Stimulated activated CD8-positive, alpha-beta memory T cell treated with anti-CD3 and anti-CD28 coated beads, Interleukin-12 subunit alpha, Interleukin-12 subunit beta, amount 100 ng/mL, for 4 hours (primary cell): ENCODE measurements at regions not wholly inside any gene's neighbourhood (a gene's known extent, or its start where the extent isn't known, plus 50 kb on each side); places are given as distances from the start of the nearest gene placed in this dataset.

ENCODE experiments used
- DNase-seq: peaks from one replicate; pipeline ENCODE4 v3.0.0-alpha.2; 2020; ENCODE audit warnings: low read depth

- DNase-seq = no peak
Measured at GRCh38 chr10:44300666-44301649, 83.9 kb downstream of the CXCL12 start.

DNA sequence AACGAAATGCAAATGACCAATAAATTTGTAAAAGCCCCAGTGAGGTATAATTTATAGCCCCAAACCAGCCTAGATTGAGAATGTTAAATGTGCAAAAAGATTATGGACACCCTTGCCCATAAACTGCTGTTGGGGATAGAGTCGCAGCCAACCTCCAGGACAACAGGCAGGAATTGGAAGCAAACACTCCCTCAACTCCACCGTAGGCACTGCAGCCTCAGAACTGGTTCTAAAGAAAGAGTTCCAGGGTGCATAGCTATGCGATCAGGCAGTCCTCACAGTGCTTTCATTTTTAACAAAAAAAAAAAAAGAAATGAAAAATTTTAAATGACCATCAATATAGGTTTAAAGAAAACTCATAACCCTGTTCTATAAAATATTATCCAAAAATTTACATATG is 86.2 kb downstream of the CXCL12 start:
- DNase-seq = no peak

GRCh38 chr10:44297963-44298362 is 86.9 kb downstream of the CXCL12 start:
- no peak for DNase-seq

GRCh38 chr10:44295644-44296241 is 89.2 kb downstream of the CXCL12 start:
- DNase-seq = no peak

DNA sequence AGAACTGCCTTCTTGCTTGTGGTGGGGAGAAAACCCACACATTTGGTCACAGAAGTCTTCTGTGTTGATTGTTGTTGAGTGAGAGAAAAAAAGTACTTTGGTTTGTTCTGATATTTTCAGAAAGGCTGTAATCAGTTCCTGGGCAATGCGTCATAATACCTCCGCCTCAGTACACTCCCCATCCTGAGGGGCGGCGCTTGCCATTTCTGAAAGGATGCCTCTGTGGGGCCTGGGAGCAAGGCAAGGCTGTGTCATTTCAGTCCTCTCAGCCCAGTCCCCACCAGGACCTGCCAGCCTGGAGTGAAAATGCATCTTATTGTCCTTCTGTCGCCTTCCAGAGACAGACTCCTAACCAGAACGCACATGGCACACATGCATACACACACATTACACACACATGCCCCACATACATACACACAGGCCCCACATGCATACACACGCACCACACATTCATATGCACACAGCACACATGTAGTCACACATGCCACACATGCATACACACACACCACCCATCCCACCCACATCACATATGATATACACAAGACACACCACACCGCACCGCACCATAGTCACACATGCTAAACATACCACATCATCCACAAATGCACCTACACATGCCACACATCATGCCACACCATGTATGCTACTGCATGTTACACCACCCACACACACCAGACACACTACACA is 90.0 kb downstream of the CXCL12 start:
- no peak for DNase-seq

DNA sequence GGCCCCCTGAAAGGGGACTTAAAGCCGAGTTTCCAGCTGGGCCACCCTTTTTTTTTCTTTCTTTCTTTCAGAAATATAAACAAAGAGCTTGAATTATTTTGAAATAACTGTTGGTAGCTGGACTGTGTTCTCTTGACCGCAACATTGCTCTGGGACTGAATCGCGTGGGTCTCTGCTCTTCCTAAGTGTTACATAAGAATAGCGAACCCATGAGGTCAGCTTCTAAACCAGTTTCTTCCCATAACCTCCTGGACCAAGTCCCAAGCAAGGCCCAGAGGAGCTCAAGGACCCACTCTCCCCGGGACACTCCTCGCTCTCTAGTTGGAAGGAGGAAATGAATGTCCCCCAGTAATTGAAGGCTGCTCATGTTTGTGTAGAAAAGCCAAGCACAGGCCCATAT is 91.1 kb downstream of the CXCL12 start:
- DNase-seq = no peak

- DNase-seq = no peak
Measured at GRCh38 chr10:44293306-44293778, 91.6 kb downstream of the CXCL12 start.

GRCh38 chr10:44292390-44293002 is 92.4 kb downstream of the CXCL12 start:
- no peak for DNase-seq

DNA sequence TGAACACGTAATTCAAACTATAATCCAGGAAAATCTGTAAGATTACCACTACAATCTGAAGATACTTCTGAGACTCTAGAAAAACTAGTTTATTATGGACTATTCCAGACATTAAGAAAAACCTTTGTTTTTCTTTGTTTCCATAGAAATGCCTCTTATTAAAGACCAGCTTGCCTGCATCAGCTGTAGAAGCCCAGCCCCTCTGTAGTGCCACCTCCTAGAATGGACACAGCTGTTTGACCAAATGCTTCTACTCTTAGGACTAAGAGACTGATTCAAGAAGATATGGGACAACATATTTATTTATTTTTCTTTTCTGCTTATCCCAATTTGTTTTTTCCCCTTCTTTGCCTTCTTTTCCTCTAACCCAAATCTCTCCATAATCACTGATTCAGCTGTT is 93.8 kb downstream of the CXCL12 start:
- DNase-seq = no peak

GRCh38 chr10:44289125-44289524 is 95.8 kb downstream of the CXCL12 start:
- DNase-seq = no peak

DNA sequence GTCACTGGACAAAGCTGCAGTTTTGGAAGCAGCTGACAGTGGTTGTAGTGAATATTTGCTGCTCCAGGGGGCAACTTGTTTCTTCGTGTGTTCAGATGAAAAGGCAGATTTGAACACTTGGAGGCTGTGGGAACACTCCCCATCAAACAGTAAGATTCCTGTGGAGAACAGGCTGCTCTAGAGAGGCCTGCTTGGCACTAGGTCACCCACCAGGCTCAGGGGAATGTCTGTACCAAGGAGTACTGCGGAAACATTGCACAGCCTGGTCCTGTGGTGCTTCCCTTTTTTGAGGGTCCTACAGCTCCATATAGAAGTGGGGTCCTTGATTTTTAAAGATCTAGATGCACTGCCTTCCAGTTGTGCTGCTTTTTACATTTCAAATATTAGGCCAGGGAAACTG is 97.5 kb downstream of the CXCL12 start:
- DNase-seq = no peak

GRCh38 chr10:44284198-44285084 is 100.5 kb downstream of the CXCL12 start:
- DNase-seq = no peak

- DNase-seq = no peak
Measured at GRCh38 chr10:44282626-44283300, 102.1 kb downstream of the CXCL12 start.

GRCh38 chr10:44281662-44282061 is 103.2 kb downstream of the CXCL12 start:
- no peak for DNase-seq

DNA sequence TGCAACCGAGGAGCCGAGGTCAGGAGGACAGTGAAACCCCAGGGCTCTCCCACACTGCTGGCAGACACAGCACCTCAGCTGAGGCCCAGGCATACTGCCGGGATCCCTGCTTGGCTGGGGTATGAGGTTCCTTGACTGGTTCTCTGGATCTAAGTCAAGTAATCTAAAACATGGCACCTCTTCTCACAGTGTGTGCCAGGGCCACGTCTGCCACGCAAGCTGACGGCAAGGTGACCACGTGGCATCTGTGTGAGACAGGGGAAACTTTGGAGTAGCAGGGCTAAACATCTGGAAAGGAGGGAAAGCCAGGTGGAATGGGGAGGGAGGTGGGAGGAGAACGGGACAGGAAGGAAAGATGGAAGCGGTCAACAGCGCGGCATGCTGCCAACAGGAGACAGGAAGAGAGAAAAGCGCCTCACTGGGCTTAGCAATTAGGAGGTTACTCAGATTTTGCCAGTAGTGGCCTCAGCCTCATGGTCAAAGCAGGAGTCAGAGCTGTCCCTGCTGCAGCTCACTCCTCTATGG is 103.7 kb downstream of the CXCL12 start:
- no peak for DNase-seq

DNA sequence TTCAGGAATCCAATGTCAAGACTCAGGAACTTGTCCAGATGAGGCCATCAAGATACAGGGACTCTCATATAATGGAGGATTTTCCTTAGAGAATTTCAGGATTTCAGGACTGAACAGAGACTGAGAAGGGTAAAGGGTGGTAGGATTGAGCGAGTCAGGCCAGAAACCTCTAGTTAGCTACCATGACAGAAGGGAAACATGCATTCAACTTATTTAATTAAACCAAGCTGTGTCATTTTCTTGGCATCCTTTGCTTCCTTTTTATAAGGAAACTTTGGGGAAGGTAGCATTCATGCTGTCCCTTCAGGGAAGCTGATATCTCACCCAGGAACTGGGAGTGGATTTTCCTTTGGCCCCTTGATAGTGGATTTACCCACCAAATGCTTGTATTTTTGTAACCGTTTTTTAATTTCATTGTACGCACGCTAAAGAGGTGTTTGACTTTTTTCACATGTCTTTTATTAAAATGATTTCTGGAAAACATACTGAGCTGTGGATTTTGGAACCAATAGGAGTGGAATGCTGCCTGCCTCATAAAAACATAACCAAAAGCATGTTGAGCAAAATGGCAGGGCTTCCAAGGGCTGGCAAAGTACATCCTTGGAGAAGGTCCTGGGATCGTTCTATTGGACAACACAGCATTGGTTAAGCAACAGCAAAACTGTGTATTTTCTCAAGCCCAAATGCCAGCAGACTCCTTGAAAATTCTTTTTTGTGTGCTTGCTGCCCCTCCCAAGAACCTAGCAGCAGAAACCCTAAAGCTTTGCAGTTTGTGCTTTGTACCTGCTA is 104.5 kb downstream of the CXCL12 start:
- DNase-seq = no peak

GRCh38 chr10:44279426-44280126 is 105.3 kb downstream of the CXCL12 start:
- no peak for DNase-seq

- DNase-seq = no peak
Measured at GRCh38 chr10:44278837-44279324, 106.0 kb downstream of the CXCL12 start.
